GM11168 (cell line): ENCODE measurements at regions not wholly inside any gene's neighbourhood (a gene's known extent, or its start where the extent isn't known, plus 50 kb on each side); places are given as distances from the start of the nearest gene placed in this dataset.
"Not testable (repeated sequence)": the region's sequence is repeated elsewhere in the genome, so short reads cannot be mapped to it uniquely, and the experiment has no call there.

ENCODE experiments used
- in situ Hi-C: fragments of 300-500 bp; cut with MboI; formaldehyde crosslinking; loops from one replicate; pipeline ENCODE4 v1.12.0; 2022; ENCODE audit warnings: low sequenced_read_pairs; ENCODE audit not compliant: unreplicated experiment

- in situ Hi-C loops: no loop called here
These were observed 142.1 kb upstream of the ZNF438 start for GRCh38 chr10:31173752-31174151.

GRCh38 chr10:31179091-31179680 is 139.8 kb upstream of the ZEB1 start:
- in situ Hi-C loops: no loop called here

- in situ Hi-C loops: no loop called here
These were observed 132.6 kb upstream of the ZEB1 start for GRCh38 chr10:31186225-31187000.

GRCh38 chr10:31187182-31187581 is 131.8 kb upstream of the ZEB1 start:
- in situ Hi-C loops: no loop called here

GRCh38 chr10:31187607-31188210 is 131.3 kb upstream of the ZEB1 start:
- in situ Hi-C loops: no loop called here

GRCh38 chr10:31188792-31189406 is 130.1 kb upstream of the ZEB1 start:
- in situ Hi-C loops: no loop called here

GRCh38 chr10:31190488-31190887 is 128.5 kb upstream of the ZEB1 start:
- in situ Hi-C loops: no loop called here

GRCh38 chr10:31192475-31192874 is 126.5 kb upstream of the ZEB1 start:
- in situ Hi-C loops: no loop called here

GRCh38 chr10:31194986-31195385 is 124.0 kb upstream of the ZEB1 start:
- in situ Hi-C loops: no loop called here

GRCh38 chr10:31197886-31198285 is 121.1 kb upstream of the ZEB1 start:
- in situ Hi-C loops: no loop called here

- in situ Hi-C loops: no loop called here
These were observed 114.9 kb upstream of the ZEB1 start for GRCh38 chr10:31204090-31204489.

GRCh38 chr10:31207636-31208035 is 111.4 kb upstream of the ZEB1 start:
- in situ Hi-C loops: no loop called here

- in situ Hi-C loops: no loop called here
These were observed 109.5 kb upstream of the ZEB1 start for GRCh38 chr10:31209478-31209877.

- in situ Hi-C loops: no loop called here
These were observed 108.8 kb upstream of the ZEB1 start for GRCh38 chr10:31210190-31210589.

GRCh38 chr10:31213959-31214358 is 105.1 kb upstream of the ZEB1 start:
- in situ Hi-C loops: no loop called here

- in situ Hi-C loops: no loop called here
These were observed 104.0 kb upstream of the ZEB1 start for GRCh38 chr10:31215052-31215451.

- in situ Hi-C loops: no loop called here
These were observed 99.7 kb upstream of the ZEB1 start for GRCh38 chr10:31219306-31219705.

- in situ Hi-C loops: not testable (repeated sequence)
These were observed 90.2 kb upstream of the ZEB1 start for GRCh38 chr10:31228780-31229179.

GRCh38 chr10:31239961-31240360 is 79.1 kb upstream of the ZEB1 start:
- in situ Hi-C loops: no loop called here

GRCh38 chr10:31242902-31243301 is 76.1 kb upstream of the ZEB1 start:
- in situ Hi-C loops: no loop called here

- in situ Hi-C loops: not testable (repeated sequence)
These were observed 67.9 kb upstream of the ZEB1 start for GRCh38 chr10:31251118-31251517.
